GM23338 (cell line): ENCODE measurements at regions not wholly inside any gene's neighbourhood (a gene's known extent, or its start where the extent isn't known, plus 50 kb on each side); places are given as distances from the start of the nearest gene placed in this dataset.

ENCODE experiments used
- ATAC-seq: fragments of 200-7000 bp; cut with Tn5 transposase; 3 replicates; pipeline ENCODE4 v1.9.1; 2020
- DNase-seq: peaks from one replicate; pipeline ENCODE4 v3.0.0-alpha.2; 2015; ENCODE audit warnings: low spot score
- H2AFZ ChIP-seq: fragments of 200-600 bp; sonication (generic); 2 replicates; pipeline ENCODE4 v1.8.0; 2016; ENCODE audit warnings: antibody characterized with exemption, mild to moderate bottlenecking, moderate library complexity
- H3F3A ChIP-seq: fragments of 200-600 bp; sonication (generic); replicated peaks from 2 replicates; pipeline ENCODE4 v1.8.0; 2017; ENCODE audit warnings: antibody characterized with exemption, mixed run types, low read depth
- H3K27ac ChIP-seq: fragments of 200-600 bp; sonication (generic); 2 replicates; pipeline ENCODE4 v1.6.1; 2016; ENCODE audit warnings: low read depth
- H3K27me3 ChIP-seq: fragments of 200-600 bp; sonication (generic); 2 replicates; pipeline ENCODE4 v1.8.0; 2016; ENCODE audit warnings: mild to moderate bottlenecking, mixed run types, moderate library complexity; ENCODE audit not compliant: insufficient read depth
- H3K36me3 ChIP-seq: fragments of 200-600 bp; sonication (generic); 2 replicates; pipeline ENCODE4 v1.8.0; 2016; ENCODE audit warnings: mild to moderate bottlenecking; ENCODE audit not compliant: insufficient read depth
- H3K4me1 ChIP-seq: fragments of 200-600 bp; sonication (generic); 2 replicates; pipeline ENCODE4 v1.8.0; 2016; ENCODE audit warnings: mild to moderate bottlenecking, moderate library complexity; ENCODE audit not compliant: insufficient read depth
- H3K4me2 ChIP-seq: fragments of 200-600 bp; sonication (generic); 2 replicates; pipeline ENCODE4 v1.7.1; 2017; ENCODE audit warnings: mixed run types
- H3K4me3 ChIP-seq: fragments of 200-600 bp; sonication (generic); 2 replicates; pipeline ENCODE4 v1.6.1; 2016; ENCODE audit warnings: mixed run types
- H3K79me2 ChIP-seq: fragments of 200-600 bp; sonication (generic); replicated peaks from 2 replicates; pipeline ENCODE4 v1.8.0; 2017; ENCODE audit warnings: mild to moderate bottlenecking; ENCODE audit not compliant: insufficient read depth
- H3K9me2 ChIP-seq: fragments of 200-600 bp; sonication (generic); 2 replicates; pipeline ENCODE4 v1.8.0; 2017; ENCODE audit not compliant: insufficient read depth
- H4K20me1 ChIP-seq: fragments of 200-600 bp; sonication (generic); replicated peaks from 2 replicates; pipeline ENCODE4 v1.8.0; 2017; ENCODE audit warnings: mild to moderate bottlenecking; ENCODE audit not compliant: insufficient read depth
- H3K27ac Mint-ChIP-seq: 2 replicates; pipeline ENCODE4 v1.8.0; 2020; ENCODE audit warnings: inconsistent platforms, mild to moderate bottlenecking, moderate library complexity, mixed read lengths
- H3K27me3 Mint-ChIP-seq: 3 replicates; pipeline ENCODE4 v1.8.0; 2022; ENCODE audit warnings: low read depth, mild to moderate bottlenecking, moderate library complexity, mixed read lengths, inconsistent platforms; ENCODE audit not compliant: insufficient read depth, poor library complexity
- H3K36me3 Mint-ChIP-seq: 3 replicates; pipeline ENCODE4 v1.8.0; 2021; ENCODE audit warnings: low read depth, mild to moderate bottlenecking, inconsistent platforms, moderate library complexity, mixed read lengths
- H3K4me1 Mint-ChIP-seq: 3 replicates; pipeline ENCODE4 v1.8.0; 2020; ENCODE audit warnings: mild to moderate bottlenecking, inconsistent platforms, mixed read lengths
- H3K4me3 Mint-ChIP-seq: 3 replicates; pipeline ENCODE4 v1.8.0; 2021; ENCODE audit warnings: moderate library complexity, mild to moderate bottlenecking, inconsistent platforms, mixed read lengths
- H3K9me3 Mint-ChIP-seq: 3 replicates; pipeline ENCODE4 v1.8.0; 2020; ENCODE audit warnings: moderate library complexity, mild to moderate bottlenecking, inconsistent platforms, mixed read lengths
- CREB1 ChIP-seq: fragments of 250-450 bp; sonication (Bioruptor Pico); IDR thresholded peaks from 2 replicates; pipeline ENCODE4 v1.5.0; 2020; ENCODE audit warnings: low read depth, mild to moderate bottlenecking, moderate library complexity
- EZH2 ChIP-seq: fragments of 200-600 bp; sonication (generic); IDR thresholded peaks from one replicate; pipeline ENCODE4 v1.8.0; 2017; ENCODE audit warnings: antibody characterized with exemption, mild to moderate bottlenecking, low read depth; ENCODE audit not compliant: unreplicated experiment
- EZH2phosphoT487 ChIP-seq: fragments of 200-600 bp; sonication (generic); IDR thresholded peaks from one replicate; pipeline ENCODE4 v1.8.1; 2018; ENCODE audit warnings: antibody characterized with exemption; ENCODE audit not compliant: unreplicated experiment
- JUNB ChIP-seq: IDR thresholded peaks from one replicate; pipeline ENCODE4 v1.6.1; 2016; ENCODE audit warnings: antibody characterized with exemption; ENCODE audit not compliant: unreplicated experiment
- NANOG ChIP-seq: IDR thresholded peaks from 2 replicates; pipeline ENCODE4 v1.6.1; 2016; ENCODE audit warnings: antibody characterized with exemption, borderline replicate concordance
- POLR2AphosphoS5 ChIP-seq: IDR thresholded peaks from 2 replicates; pipeline ENCODE4 v1.6.1; 2016; ENCODE audit warnings: antibody characterized with exemption, low read depth
- STAT1 ChIP-seq: IDR thresholded peaks from one replicate; pipeline ENCODE4 v1.6.1; 2016; ENCODE audit warnings: antibody characterized with exemption; ENCODE audit not compliant: unreplicated experiment
- ZNF114 ChIP-seq: fragments of 250-450 bp; sonication (Bioruptor Pico); IDR thresholded peaks from 2 replicates; pipeline ENCODE4 v1.5.0; 2020; ENCODE audit warnings: mild to moderate bottlenecking, moderate library complexity
- ZNF331 ChIP-seq: fragments of 250-450 bp; sonication (Bioruptor Pico); IDR thresholded peaks from 2 replicates; pipeline ENCODE4 v1.5.0; 2020; ENCODE audit warnings: low read depth, mild to moderate bottlenecking, moderate library complexity
- TF ChIP-seq, protein P1 (sequence below): IDR thresholded peaks from one replicate; pipeline ENCODE4 v1.6.1; 2018; ENCODE audit warnings: antibody characterized with exemption; ENCODE audit not compliant: unreplicated experiment
- TF ChIP-seq, protein P2 (sequence below), 2 experiments: fragments of 200-600 bp in 1 of 2; sonication (generic) in 1 of 2; conservative IDR thresholded peaks; 2 replicates each; pipeline versions ENCODE4 v1.5.1 to v1.6.1; 2016 to 2017; ENCODE audit warnings: antibody characterized with exemption in 2 of 2, low read depth in 2 of 2, mild to moderate bottlenecking in 2 of 2, moderate library complexity in 1 of 2
- TF ChIP-seq, protein P3 (sequence below): IDR thresholded peaks from 2 replicates; pipeline ENCODE4 v1.6.1; 2016; ENCODE audit warnings: antibody characterized with exemption

DNA sequence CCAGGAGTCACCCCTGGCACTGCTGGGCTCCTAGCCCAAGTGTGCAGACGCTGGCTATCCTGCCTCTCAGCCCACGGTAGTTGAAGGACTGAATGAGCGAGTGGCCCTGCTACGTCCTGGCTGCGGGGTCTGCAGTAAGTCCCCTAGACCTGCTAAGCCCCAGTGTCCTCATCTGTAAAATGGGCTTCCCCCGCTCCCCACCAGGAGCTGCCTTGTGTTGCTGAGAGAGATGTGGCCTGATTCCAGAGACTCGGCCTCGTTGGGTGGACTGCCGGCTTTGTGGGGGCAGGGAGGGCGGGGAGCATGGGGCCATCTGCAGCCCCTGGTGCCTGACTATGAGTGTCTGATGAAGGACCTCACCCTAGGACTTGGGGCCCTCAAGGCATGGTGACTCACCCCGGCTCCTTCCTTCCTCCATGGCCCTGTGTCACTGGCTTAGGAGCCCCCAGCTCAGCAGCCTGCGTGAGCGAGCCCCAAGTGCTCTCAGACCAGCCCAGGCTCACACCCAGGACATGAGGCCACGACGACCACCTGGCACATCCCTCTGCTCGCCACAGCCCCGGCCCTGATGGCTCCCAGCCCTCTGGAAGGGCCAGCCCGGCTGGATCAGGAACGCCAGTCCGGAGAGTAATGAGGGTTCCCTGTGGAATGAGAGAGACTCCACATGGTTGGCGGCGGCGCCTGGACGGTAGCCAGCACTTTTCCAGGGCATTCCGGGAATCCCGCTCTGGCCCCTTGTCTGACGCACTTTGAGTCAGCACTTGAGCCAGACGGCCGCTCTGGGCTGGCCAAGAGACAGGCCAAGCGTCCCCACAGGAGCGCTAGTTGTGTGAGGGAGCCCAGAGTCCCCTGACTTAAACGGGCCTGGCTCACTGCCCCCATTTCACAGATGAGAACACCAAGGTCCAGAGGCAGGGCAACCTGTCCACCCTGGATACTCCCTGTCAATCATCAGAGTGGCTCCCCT, 50.5 kb upstream of the SHISAL1 start:
- Histone ChIP-seq H3K36me3 (no peaks in the 10 kb centered on the region), H3K27ac (no peak overlapping the region), H3K4me1 (0 out of 2 replicates have a peak, but pooled peaks cover 3% of the 10 kb centered on the region), H2AFZ (no peak overlapping the region), H3K27me3 (no peaks in the 10 kb centered on the region), H3K4me3 (no peak overlapping the region), H3F3A (no peaks in the 10 kb centered on the region), H3K79me2 (no peaks in the 10 kb centered on the region), H3K4me2 (no peak overlapping the region), H4K20me1 (no peaks in the 10 kb centered on the region), H3K9me2 (no peaks in the 10 kb centered on the region)
- Mint-ChIP-seq H3K4me3 (no peak overlapping the region), H3K9me3 (no peaks in the 10 kb centered on the region), H3K27me3 (peaks cover 11% of the 10 kb centered on the region), H3K27ac (no peak overlapping the region), H3K36me3 (no peaks in the 10 kb centered on the region), H3K4me1 (peaks cover 5% of the 10 kb centered on the region; the same call in 2 of the 3 replicates)
- DNase-seq: no peak
- ATAC-seq: no peak
- TF ChIP-seq ZNF331 (no peak), JUNB (no peak), CREB1 (CRISPR knock-in tag) (no peak), POLR2AphosphoS5 (no peak), STAT1 (no peak)
- TF ChIP-seq, protein P1, sequence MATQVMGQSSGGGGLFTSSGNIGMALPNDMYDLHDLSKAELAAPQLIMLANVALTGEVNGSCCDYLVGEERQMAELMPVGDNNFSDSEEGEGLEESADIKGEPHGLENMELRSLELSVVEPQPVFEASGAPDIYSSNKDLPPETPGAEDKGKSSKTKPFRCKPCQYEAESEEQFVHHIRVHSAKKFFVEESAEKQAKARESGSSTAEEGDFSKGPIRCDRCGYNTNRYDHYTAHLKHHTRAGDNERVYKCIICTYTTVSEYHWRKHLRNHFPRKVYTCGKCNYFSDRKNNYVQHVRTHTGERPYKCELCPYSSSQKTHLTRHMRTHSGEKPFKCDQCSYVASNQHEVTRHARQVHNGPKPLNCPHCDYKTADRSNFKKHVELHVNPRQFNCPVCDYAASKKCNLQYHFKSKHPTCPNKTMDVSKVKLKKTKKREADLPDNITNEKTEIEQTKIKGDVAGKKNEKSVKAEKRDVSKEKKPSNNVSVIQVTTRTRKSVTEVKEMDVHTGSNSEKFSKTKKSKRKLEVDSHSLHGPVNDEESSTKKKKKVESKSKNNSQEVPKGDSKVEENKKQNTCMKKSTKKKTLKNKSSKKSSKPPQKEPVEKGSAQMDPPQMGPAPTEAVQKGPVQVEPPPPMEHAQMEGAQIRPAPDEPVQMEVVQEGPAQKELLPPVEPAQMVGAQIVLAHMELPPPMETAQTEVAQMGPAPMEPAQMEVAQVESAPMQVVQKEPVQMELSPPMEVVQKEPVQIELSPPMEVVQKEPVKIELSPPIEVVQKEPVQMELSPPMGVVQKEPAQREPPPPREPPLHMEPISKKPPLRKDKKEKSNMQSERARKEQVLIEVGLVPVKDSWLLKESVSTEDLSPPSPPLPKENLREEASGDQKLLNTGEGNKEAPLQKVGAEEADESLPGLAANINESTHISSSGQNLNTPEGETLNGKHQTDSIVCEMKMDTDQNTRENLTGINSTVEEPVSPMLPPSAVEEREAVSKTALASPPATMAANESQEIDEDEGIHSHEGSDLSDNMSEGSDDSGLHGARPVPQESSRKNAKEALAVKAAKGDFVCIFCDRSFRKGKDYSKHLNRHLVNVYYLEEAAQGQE: no peak

DNA sequence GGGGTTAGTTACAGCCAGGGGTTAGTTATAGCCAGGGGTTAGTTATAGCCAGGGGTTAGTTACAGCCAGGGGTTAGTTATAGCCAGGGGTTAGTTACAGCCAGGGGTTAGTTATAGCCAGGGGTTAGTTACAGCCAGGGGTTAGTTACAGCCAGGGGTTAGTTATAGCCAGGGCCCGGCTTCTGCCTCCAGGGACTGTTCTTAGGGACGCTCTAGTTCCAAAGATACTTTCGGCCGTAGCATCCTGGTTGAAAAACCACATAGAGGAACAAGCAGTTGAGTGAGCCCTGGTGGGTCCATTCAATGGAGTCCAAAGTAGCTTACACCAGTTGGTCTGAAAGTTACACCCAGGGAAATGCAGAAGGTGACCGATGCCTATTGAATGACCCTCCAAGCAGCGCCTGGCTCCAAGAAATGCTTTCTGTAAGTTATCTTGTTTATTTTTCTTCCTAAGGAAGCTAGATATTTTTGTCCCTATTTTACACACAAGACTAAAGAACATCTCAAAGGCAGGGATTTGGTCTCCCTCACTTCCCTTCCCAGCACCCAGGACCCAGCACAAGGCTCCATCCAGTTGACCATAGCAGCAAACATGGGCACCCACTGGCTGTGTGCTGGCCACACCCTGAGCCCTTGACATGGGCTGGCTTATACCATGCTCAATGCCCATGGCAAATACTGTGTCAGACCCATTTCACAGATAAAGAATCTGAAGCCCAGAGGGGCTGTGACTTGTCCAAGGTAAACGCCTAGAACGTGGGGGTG, 49.7 kb upstream of the SHISAL1 start:
- no peaks in the 10 kb centered on the region for H3K36me3 ChIP-seq
- no peaks in the 10 kb centered on the region for H3K27me3 ChIP-seq
- H3K27ac ChIP-seq: no peak overlapping the region
- H3K9me2 ChIP-seq: no peaks in the 10 kb centered on the region
- peaks cover 12% of the 10 kb centered on the region for H3K4me1 Mint-ChIP-seq
- no peak overlapping the region for H3K4me3 ChIP-seq
- no peak overlapping the region for H2AFZ ChIP-seq
- H3K4me3 Mint-ChIP-seq: no peak overlapping the region
- no peaks in the 10 kb centered on the region for H4K20me1 ChIP-seq
- peaks cover 9% of the 10 kb centered on the region; the same call in 1 of the 2 replicates for H3K4me1 ChIP-seq
- H3K79me2 ChIP-seq: no peaks in the 10 kb centered on the region
- H3K27me3 Mint-ChIP-seq: peaks cover 11% of the 10 kb centered on the region
- H3K36me3 Mint-ChIP-seq: no peaks in the 10 kb centered on the region
- H3F3A ChIP-seq: no peaks in the 10 kb centered on the region
- DNase-seq (no peak), ATAC-seq (no peak)
- H3K4me2 ChIP-seq: no peak overlapping the region
- no peak overlapping the region for H3K27ac Mint-ChIP-seq
- no peaks in the 10 kb centered on the region for H3K9me3 Mint-ChIP-seq
- TF ChIP-seq NANOG (no peak), STAT1 (no peak), ZNF331 (no peak), ZNF114 (CRISPR knock-in tag) (no peak), EZH2 (no peak), JUNB (no peak), POLR2AphosphoS5 (no peak), EZH2phosphoT487 (no peak), CREB1 (CRISPR knock-in tag) (no peak)
- TF ChIP-seq, protein P2, sequence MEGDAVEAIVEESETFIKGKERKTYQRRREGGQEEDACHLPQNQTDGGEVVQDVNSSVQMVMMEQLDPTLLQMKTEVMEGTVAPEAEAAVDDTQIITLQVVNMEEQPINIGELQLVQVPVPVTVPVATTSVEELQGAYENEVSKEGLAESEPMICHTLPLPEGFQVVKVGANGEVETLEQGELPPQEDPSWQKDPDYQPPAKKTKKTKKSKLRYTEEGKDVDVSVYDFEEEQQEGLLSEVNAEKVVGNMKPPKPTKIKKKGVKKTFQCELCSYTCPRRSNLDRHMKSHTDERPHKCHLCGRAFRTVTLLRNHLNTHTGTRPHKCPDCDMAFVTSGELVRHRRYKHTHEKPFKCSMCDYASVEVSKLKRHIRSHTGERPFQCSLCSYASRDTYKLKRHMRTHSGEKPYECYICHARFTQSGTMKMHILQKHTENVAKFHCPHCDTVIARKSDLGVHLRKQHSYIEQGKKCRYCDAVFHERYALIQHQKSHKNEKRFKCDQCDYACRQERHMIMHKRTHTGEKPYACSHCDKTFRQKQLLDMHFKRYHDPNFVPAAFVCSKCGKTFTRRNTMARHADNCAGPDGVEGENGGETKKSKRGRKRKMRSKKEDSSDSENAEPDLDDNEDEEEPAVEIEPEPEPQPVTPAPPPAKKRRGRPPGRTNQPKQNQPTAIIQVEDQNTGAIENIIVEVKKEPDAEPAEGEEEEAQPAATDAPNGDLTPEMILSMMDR (conservative IDR thresholded peaks at IDR 0.05; ENCODE audit: low read depth in 2 of 2): no peak
- TF ChIP-seq, protein P3, sequence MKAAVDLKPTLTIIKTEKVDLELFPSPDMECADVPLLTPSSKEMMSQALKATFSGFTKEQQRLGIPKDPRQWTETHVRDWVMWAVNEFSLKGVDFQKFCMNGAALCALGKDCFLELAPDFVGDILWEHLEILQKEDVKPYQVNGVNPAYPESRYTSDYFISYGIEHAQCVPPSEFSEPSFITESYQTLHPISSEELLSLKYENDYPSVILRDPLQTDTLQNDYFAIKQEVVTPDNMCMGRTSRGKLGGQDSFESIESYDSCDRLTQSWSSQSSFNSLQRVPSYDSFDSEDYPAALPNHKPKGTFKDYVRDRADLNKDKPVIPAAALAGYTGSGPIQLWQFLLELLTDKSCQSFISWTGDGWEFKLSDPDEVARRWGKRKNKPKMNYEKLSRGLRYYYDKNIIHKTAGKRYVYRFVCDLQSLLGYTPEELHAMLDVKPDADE: no peak
